BLaER1 treated with 17β-estradiol and CSF1 and Interleukin-3, amounts not matched to agents 10 nM and 100 nM (cell line): ENCODE measurements at regions not wholly inside any gene's neighbourhood (a gene's known extent, or its start where the extent isn't known, plus 50 kb on each side); places are given as distances from the start of the nearest gene placed in this dataset.
A peak's percentile ranks its signal among the peaks of the same experiment; 100 is the strongest.
"Not testable (repeated sequence)": the region's sequence is repeated elsewhere in the genome, so short reads cannot be mapped to it uniquely, and the experiment has no call there.

Experiments
- H3K27ac ChIP-seq, 11 experiments: shearing (Covaris generic); formaldehyde crosslinking; 2 replicates each; pipeline ENCODE4 v1.8.1; 2022
- H3K27me3 ChIP-seq, 11 experiments: shearing (Covaris generic); formaldehyde crosslinking; 2 replicates each; pipeline ENCODE4 v1.8.1; 2022
- H3K36me3 ChIP-seq, 11 experiments: shearing (Covaris generic); formaldehyde crosslinking; 2 replicates each; pipeline ENCODE4 v1.8.1; 2022
- H3K4me1 ChIP-seq, 10 experiments: shearing (Covaris generic); formaldehyde crosslinking; 2 replicates each; pipeline ENCODE4 v1.8.1; 2022
- H3K4me2 ChIP-seq, 11 experiments: shearing (Covaris generic); formaldehyde crosslinking; 2 replicates each; pipeline ENCODE4 v1.8.1; 2022
- H3K4me3 ChIP-seq, 10 experiments: shearing (Covaris generic); formaldehyde crosslinking; 2 replicates each; pipeline ENCODE4 v1.8.1; 2022
- H3K9ac ChIP-seq, 11 experiments: shearing (Covaris generic); formaldehyde crosslinking; 2 replicates each; pipeline ENCODE4 v1.8.1; 2022
- H3K9me3 ChIP-seq, 11 experiments: shearing (Covaris generic); formaldehyde crosslinking; replicated peaks in 1 of 11; 2 replicates each; pipeline ENCODE4 v1.8.1; 2022
- H4K20me1 ChIP-seq, 11 experiments: shearing (Covaris generic); formaldehyde crosslinking; 2 replicates each; pipeline ENCODE4 v1.8.1; 2022
- Cebpa-rat ChIP-seq, 11 experiments: shearing (Covaris generic); IDR thresholded peaks; 2 replicates each; pipeline ENCODE4 v1.8.1; 2022

- H4K20me1 ChIP-seq, result no peaks in the 10 kb centered on the region
- H3K9me3 ChIP-seq, result peaks cover 8 to 17% (median 12%) of the 10 kb centered on the region in 11 experiments
- peaks cover 0 to 8% (median 5%) of the 10 kb centered on the region in 10 experiments; a peak in 8 of 20 replicates for H3K4me1 ChIP-seq
- no peak overlapping the region for H3K27ac ChIP-seq
- no peaks in the 10 kb centered on the region for H3K27me3 ChIP-seq
- no peak for TF ChIP-seq Cebpa-rat (IDR thresholded peaks at IDR 0.05)
- H3K4me2 ChIP-seq, result no peak overlapping the region
- H3K36me3 ChIP-seq, result no peaks in the 10 kb centered on the region
- no peak overlapping the region for H3K9ac ChIP-seq
- H3K4me3 ChIP-seq, result no peak overlapping the region
Measured at GRCh38 chr7:152523916-152524315, 88.1 kb upstream of the KMT2C start.

GRCh38 chr7:152522571-152523067 lies 86.8 kb upstream of the KMT2C start:
- TF ChIP-seq Cebpa-rat (IDR thresholded peaks at IDR 0.05), result no peak
- Histone ChIP-seq H3K9me3 (peaks cover 9 to 22% (median 16%) of the 10 kb centered on the region in 11 experiments), H3K27me3 (no peaks in the 10 kb centered on the region), H3K4me3 (no peak overlapping the region), H3K4me2 (peak overlapping the region in 3 of 11 experiments; percentile 0 to 25 (median 6); a peak in 2 of 22 replicates), H3K36me3 (no peaks in the 10 kb centered on the region), H3K9ac (no peak overlapping the region), H3K27ac (no peak overlapping the region), H4K20me1 (no peaks in the 10 kb centered on the region), H3K4me1 (peaks cover 0 to 8% (median 5%) of the 10 kb centered on the region in 10 experiments; a peak in 8 of 20 replicates)

- Histone ChIP-seq H3K4me2 (no peak overlapping the region), H3K9ac (no peak overlapping the region), H3K36me3 (no peaks in the 10 kb centered on the region), H3K27ac (no peak overlapping the region), H3K9me3 (peaks cover 9 to 23% (median 16%) of the 10 kb centered on the region in 11 experiments), H3K4me3 (no peak overlapping the region), H3K4me1 (peaks cover 0 to 8% (median 5%) of the 10 kb centered on the region in 10 experiments; a peak in 8 of 20 replicates), H3K27me3 (no peaks in the 10 kb centered on the region), H4K20me1 (no peaks in the 10 kb centered on the region)
- TF ChIP-seq Cebpa-rat (IDR thresholded peaks at IDR 0.05), result no peak
Measured at GRCh38 chr7:152521420-152522337, 85.9 kb upstream of the KMT2C start.

GRCh38 chr7:152520861-152521302 lies 85.1 kb upstream of the KMT2C start:
- no peak overlapping the region for H3K27ac ChIP-seq
- no peak overlapping the region for H3K9ac ChIP-seq
- H3K27me3 ChIP-seq, result no peaks in the 10 kb centered on the region
- no peak overlapping the region for H3K4me2 ChIP-seq
- H4K20me1 ChIP-seq, result no peaks in the 10 kb centered on the region
- no peaks in the 10 kb centered on the region for H3K36me3 ChIP-seq
- H3K9me3 ChIP-seq, result peaks cover 13 to 31% (median 21%) of the 10 kb centered on the region in 11 experiments
- peaks cover 0 to 8% (median 5%) of the 10 kb centered on the region in 10 experiments; a peak in 8 of 20 replicates for H3K4me1 ChIP-seq
- TF ChIP-seq Cebpa-rat (IDR thresholded peaks at IDR 0.05), result no peak
- no peak overlapping the region for H3K4me3 ChIP-seq

- H3K4me3 ChIP-seq, result no peak overlapping the region
- H3K27me3 ChIP-seq, result no peaks in the 10 kb centered on the region
- peaks cover 0 to 8% (median 5%) of the 10 kb centered on the region in 10 experiments; a peak in 8 of 20 replicates for H3K4me1 ChIP-seq
- H3K9me3 ChIP-seq, result peaks cover 21 to 41% (median 34%) of the 10 kb centered on the region in 11 experiments
- H4K20me1 ChIP-seq, result no peaks in the 10 kb centered on the region
- TF ChIP-seq Cebpa-rat (IDR thresholded peaks at IDR 0.05), result no peak
- H3K27ac ChIP-seq, result no peak overlapping the region
- no peak overlapping the region for H3K4me2 ChIP-seq
- H3K36me3 ChIP-seq, result no peaks in the 10 kb centered on the region
- H3K9ac ChIP-seq, result no peak overlapping the region
Measured at GRCh38 chr7:152519290-152519689, 83.5 kb upstream of the KMT2C start.

GRCh38 chr7:152516216-152516615 lies 80.4 kb upstream of the KMT2C start:
- Histone ChIP-seq H3K9me3 (peaks cover 21 to 42% (median 34%) of the 10 kb centered on the region in 11 experiments), H4K20me1 (no peaks in the 10 kb centered on the region), H3K4me3 (no peak overlapping the region), H3K36me3 (no peaks in the 10 kb centered on the region), H3K9ac (no peak overlapping the region), H3K4me1 (peaks cover 4 to 21% (median 8%) of the 10 kb centered on the region in 10 experiments; a peak in 13 of 20 replicates), H3K27ac (no peak overlapping the region), H3K4me2 (no peak overlapping the region), H3K27me3 (no peaks in the 10 kb centered on the region)
- no peak for TF ChIP-seq Cebpa-rat (IDR thresholded peaks at IDR 0.05)

GRCh38 chr7:152515266-152515950 lies 79.6 kb upstream of the KMT2C start:
- H3K4me3 ChIP-seq, H3K36me3 ChIP-seq, H3K9ac ChIP-seq, H3K27me3 ChIP-seq, H3K4me2 ChIP-seq, H4K20me1 ChIP-seq, H3K27ac ChIP-seq: not testable (repeated sequence)
- peaks cover 4 to 21% (median 8%) of the 10 kb centered on the region in 10 experiments; a peak in 13 of 20 replicates for H3K4me1 ChIP-seq
- peaks cover 21 to 42% (median 34%) of the 10 kb centered on the region in 11 experiments for H3K9me3 ChIP-seq

- Histone ChIP-seq H3K9ac (no peak overlapping the region), H4K20me1 (no peaks in the 10 kb centered on the region), H3K4me2 (no peak overlapping the region), H3K4me1 (peaks cover 4 to 21% (median 8%) of the 10 kb centered on the region in 10 experiments; a peak in 13 of 20 replicates), H3K27ac (no peak overlapping the region), H3K4me3 (no peak overlapping the region), H3K36me3 (no peaks in the 10 kb centered on the region), H3K27me3 (no peaks in the 10 kb centered on the region), H3K9me3 (peaks cover 17 to 35% (median 29%) of the 10 kb centered on the region in 11 experiments)
- TF ChIP-seq Cebpa-rat (IDR thresholded peaks at IDR 0.05), result no peak
Measured at GRCh38 chr7:152514771-152515105, 78.9 kb upstream of the KMT2C start.
